Astrocyte (in vitro differentiated cells and primary cell): ENCODE measurements at regions not wholly inside any gene's neighbourhood (a gene's known extent, or its start where the extent isn't known, plus 50 kb on each side); places are given as distances from the start of the nearest gene placed in this dataset.

ENCODE experiments used
- CTCF ChIP-seq: IDR thresholded peaks from 2 replicates; pipeline ENCODE4 v1.5.1; 2011; ENCODE audit warnings: low read depth, mild to moderate bottlenecking, inconsistent platforms, low read length, moderate library complexity; ENCODE audit not compliant: insufficient read depth
- EZH2 ChIP-seq: IDR thresholded peaks from 2 replicates; pipeline ENCODE4 v1.6.1; 2012; ENCODE audit warnings: mild to moderate bottlenecking, low read length, inconsistent platforms; ENCODE audit not compliant: insufficient read depth

- no peak for TF ChIP-seq CTCF
- no peak for TF ChIP-seq EZH2
Measured at GRCh38 chr6:20279608-20280287, 67.5 kb upstream of the MBOAT1 start.
